Liver (tissue), 8 donors: ENCODE measurements at regions not wholly inside any gene's neighbourhood (a gene's known extent, or its start where the extent isn't known, plus 50 kb on each side); places are given as distances from the start of the nearest gene placed in this dataset.

Experiments used
- DNase-seq: peaks from one replicate; pipeline ENCODE4 v3.0.0-alpha.2; 2017; ENCODE audit warnings: low spot score
- H3K27ac ChIP-seq, 2 donors: one replicate each; pipeline ENCODE4 v1.7.0; 2013; ENCODE audit warnings: inconsistent platforms in 2 of 2, low read length in 2 of 2, control low read depth in 1 of 2, low read depth in 1 of 2, mild to moderate bottlenecking in 1 of 2
- H3K27me3 ChIP-seq, 4 donors: one replicate each; pipeline versions ENCODE4 v1.6.1 to v1.7.0; 2013; ENCODE audit warnings: low read length in 3 of 4, inconsistent platforms in 1 of 4, mild to moderate bottlenecking in 1 of 4, moderate library complexity in 1 of 4; ENCODE audit not compliant: control insufficient read depth in 4 of 4, insufficient read depth in 4 of 4
- H3K36me3 ChIP-seq, 4 donors: one replicate each; pipeline versions ENCODE4 v1.6.1 to v1.7.0; 2013; ENCODE audit warnings: low read length in 3 of 4, mild to moderate bottlenecking in 3 of 4, low read depth in 1 of 4, moderate library complexity in 1 of 4; ENCODE audit not compliant: control insufficient read depth in 4 of 4, insufficient read depth in 3 of 4
- H3K4me1 ChIP-seq, 4 donors: one replicate each; pipeline versions ENCODE4 v1.6.1 to v1.7.0; 2013; ENCODE audit warnings: low read length in 3 of 4, mild to moderate bottlenecking in 3 of 4, moderate library complexity in 1 of 4; ENCODE audit not compliant: control insufficient read depth in 4 of 4, insufficient read depth in 4 of 4
- H3K4me3 ChIP-seq, 3 donors: one replicate each; pipeline versions ENCODE4 v1.6.1 to v1.7.0; 2013; ENCODE audit warnings: low read length in 3 of 3, control low read depth in 1 of 3, low read depth in 1 of 3, mild to moderate bottlenecking in 1 of 3
- H3K9ac ChIP-seq, 2 donors: one replicate each; pipeline ENCODE4 v1.7.0; 2013; ENCODE audit warnings: low read length in 2 of 2, mild to moderate bottlenecking in 2 of 2, moderate library complexity in 2 of 2, control low read depth in 1 of 2, low read depth in 1 of 2
- H3K9me3 ChIP-seq, 4 donors: one replicate each; pipeline versions ENCODE4 v1.6.1 to v1.7.0; 2013; ENCODE audit warnings: low read length in 3 of 4; ENCODE audit not compliant: control insufficient read depth in 4 of 4
- CTCF ChIP-seq: fragments of 150-350 bp; IDR thresholded peaks from 2 replicates; pipeline ENCODE4 v1.5.1; 2017; ENCODE audit warnings: improper control_type of control experiment, low read depth, low read length; ENCODE audit not compliant: missing input control
- EGR1 ChIP-seq, 2 donors: IDR thresholded peaks; 2 replicates each; pipeline ENCODE4 v1.6.1; 2016 to 2018; ENCODE audit warnings: antibody characterized with exemption in 2 of 2, low read depth in 2 of 2
- FOXA1 ChIP-seq: IDR thresholded peaks from 2 replicates; pipeline ENCODE4 v1.6.1; 2016; ENCODE audit warnings: antibody characterized with exemption
- FOXA2 ChIP-seq: IDR thresholded peaks from 2 replicates; pipeline ENCODE4 v1.6.1; 2016; ENCODE audit warnings: antibody characterized with exemption
- GABPA ChIP-seq, 2 donors: IDR thresholded peaks in 1 of 2; conservative IDR thresholded peaks in 1 of 2; 2 replicates each; pipeline ENCODE4 v1.6.1; 2016; ENCODE audit warnings: antibody characterized with exemption in 2 of 2, mild to moderate bottlenecking in 1 of 2, moderate library complexity in 1 of 2
- HNF4G ChIP-seq: IDR thresholded peaks from 2 replicates; pipeline ENCODE4 v1.6.1; 2016; ENCODE audit warnings: antibody characterized with exemption
- JUND ChIP-seq, 2 donors: IDR thresholded peaks; 2 replicates each; pipeline ENCODE4 v1.6.1; 2016; ENCODE audit warnings: antibody characterized with exemption in 2 of 2
- MAX ChIP-seq: IDR thresholded peaks from 2 replicates; pipeline ENCODE4 v1.6.1; 2016; ENCODE audit warnings: antibody characterized with exemption
- NR2F2 ChIP-seq: IDR thresholded peaks from 2 replicates; pipeline ENCODE4 v1.6.1; 2016; ENCODE audit warnings: antibody characterized with exemption
- RAD21 ChIP-seq, 2 donors: IDR thresholded peaks; 2 replicates each; pipeline ENCODE4 v1.6.1; 2016; ENCODE audit warnings: antibody characterized with exemption in 2 of 2, mild to moderate bottlenecking in 2 of 2
- REST ChIP-seq: IDR thresholded peaks from 2 replicates; pipeline ENCODE4 v1.6.1; 2016; ENCODE audit warnings: antibody characterized with exemption, mild to moderate bottlenecking
- RXRA ChIP-seq, 2 donors: IDR thresholded peaks; 2 replicates each; pipeline ENCODE4 v1.6.1; 2017 to 2018; ENCODE audit warnings: antibody characterized with exemption in 2 of 2, mild to moderate bottlenecking in 1 of 2
- TAF1 ChIP-seq: conservative IDR thresholded peaks from 2 replicates; pipeline ENCODE4 v1.6.1; 2016; ENCODE audit warnings: antibody characterized with exemption, mild to moderate bottlenecking
- YY1 ChIP-seq: IDR thresholded peaks from 2 replicates; pipeline ENCODE4 v1.6.1; 2016; ENCODE audit warnings: antibody characterized with exemption, mild to moderate bottlenecking
- ZBTB33 ChIP-seq: IDR thresholded peaks from 2 replicates; pipeline ENCODE4 v1.6.1; 2016; ENCODE audit warnings: antibody characterized with exemption
- WGBS: extraction: QIAGEN DNeasy Blood & Tissue Kit; methylation state at CpG from one replicate; pipeline ENCODE4 v1.1.7; 2013; 5-methylcytosine and 5-hydroxymethylcytosine counted together
- donor health status: healthy.
- donor health status: healthy.
- donor health status: healthy.
- donor health status: healthy.
- donor health status: healthy.

GRCh38 chr1:115233598-115233997 lies 104.5 kb downstream of the NGF start:
- H3K27me3 ChIP-seq, result no peaks in the 10 kb centered on the region
- no peak overlapping the region for H3K4me3 ChIP-seq
- TF ChIP-seq CTCF (no peak), ZBTB33 (no peak), JUND (IDR thresholded peaks at IDR 0.05) (no peak), TAF1 (no peak), REST (no peak), HNF4G (no peak), FOXA2 (no peak), GABPA (IDR thresholded peaks at IDR 0.05 in 1 of 2, conservative IDR thresholded peaks at IDR 0.05 in 1 of 2) (no peak), EGR1 (IDR thresholded peaks at IDR 0.05; ENCODE audit: low read depth in 2 of 2) (no peak), FOXA1 (no peak), RXRA (IDR thresholded peaks at IDR 0.05) (no peak), NR2F2 (no peak), MAX (no peak)
- no peak overlapping the region for H3K27ac ChIP-seq
- H3K9ac ChIP-seq, result no peak overlapping the region
- H3K9me3 ChIP-seq, result no peaks in the 10 kb centered on the region
- no peaks in the 10 kb centered on the region for H3K36me3 ChIP-seq
- WGBS, result 66% methylated on average over 5 of the region's 5 CpGs
- no peak for DNase-seq
- H3K4me1 ChIP-seq, result no peaks in the 10 kb centered on the region

GRCh38 chr1:115230281-115230680 lies 107.8 kb downstream of the NGF start:
- Histone ChIP-seq H3K4me3 (no peak overlapping the region), H3K9ac (no peak overlapping the region), H3K27ac (no peak overlapping the region), H3K36me3 (no peaks in the 10 kb centered on the region), H3K27me3 (no peaks in the 10 kb centered on the region), H3K9me3 (no peaks in the 10 kb centered on the region), H3K4me1 (no peaks in the 10 kb centered on the region)
- WGBS, result 67% methylated on average over 3 of the region's 3 CpGs
- no peak for DNase-seq
- TF ChIP-seq YY1, result no peak
- TF ChIP-seq RAD21 (IDR thresholded peaks at IDR 0.05), result no peak
